Testis (tissue), 2 donors: ENCODE measurements at regions not wholly inside any gene's neighbourhood (a gene's known extent, or its start where the extent isn't known, plus 50 kb on each side); places are given as distances from the start of the nearest gene placed in this dataset.

Source experiments
- POLR2A ChIP-seq: fragments of 450-650 bp; IDR thresholded peaks from one replicate; pipeline ENCODE4 v1.6.1; 2017; ENCODE audit warnings: antibody characterized with exemption, mild to moderate bottlenecking, moderate library complexity
- TF ChIP-seq, protein P1 (sequence below), 3 experiments: fragments of 450-650 bp in 2 of 3; fragments of 200-600 bp in 1 of 3; sonication (generic) in 1 of 3; IDR thresholded peaks; one replicate each; pipeline ENCODE4 v1.5.1; 2016 to 2019; ENCODE audit warnings: antibody characterized with exemption in 3 of 3, mild to moderate bottlenecking in 2 of 3, moderate library complexity in 1 of 3

DNA sequence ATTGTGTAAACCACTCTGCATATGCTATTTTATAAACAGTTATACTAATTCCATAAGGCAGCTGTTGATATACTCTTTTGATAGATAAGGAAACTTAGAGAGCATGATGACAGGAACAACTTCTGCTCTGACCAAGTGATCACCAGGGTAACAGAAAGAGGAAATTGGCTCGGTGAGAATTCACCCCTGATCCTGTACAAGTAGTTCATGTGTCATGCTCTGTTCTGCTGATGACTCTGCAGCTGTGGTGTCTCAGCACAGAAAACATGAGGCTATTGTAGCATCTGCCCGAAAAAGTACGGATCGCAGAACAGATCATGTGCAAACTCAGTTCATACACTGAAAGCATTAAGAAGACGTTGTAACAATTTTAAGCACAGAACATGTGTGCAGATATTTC lies 345.0 kb downstream of the LRIG3 start:
- TF ChIP-seq, protein P1, sequence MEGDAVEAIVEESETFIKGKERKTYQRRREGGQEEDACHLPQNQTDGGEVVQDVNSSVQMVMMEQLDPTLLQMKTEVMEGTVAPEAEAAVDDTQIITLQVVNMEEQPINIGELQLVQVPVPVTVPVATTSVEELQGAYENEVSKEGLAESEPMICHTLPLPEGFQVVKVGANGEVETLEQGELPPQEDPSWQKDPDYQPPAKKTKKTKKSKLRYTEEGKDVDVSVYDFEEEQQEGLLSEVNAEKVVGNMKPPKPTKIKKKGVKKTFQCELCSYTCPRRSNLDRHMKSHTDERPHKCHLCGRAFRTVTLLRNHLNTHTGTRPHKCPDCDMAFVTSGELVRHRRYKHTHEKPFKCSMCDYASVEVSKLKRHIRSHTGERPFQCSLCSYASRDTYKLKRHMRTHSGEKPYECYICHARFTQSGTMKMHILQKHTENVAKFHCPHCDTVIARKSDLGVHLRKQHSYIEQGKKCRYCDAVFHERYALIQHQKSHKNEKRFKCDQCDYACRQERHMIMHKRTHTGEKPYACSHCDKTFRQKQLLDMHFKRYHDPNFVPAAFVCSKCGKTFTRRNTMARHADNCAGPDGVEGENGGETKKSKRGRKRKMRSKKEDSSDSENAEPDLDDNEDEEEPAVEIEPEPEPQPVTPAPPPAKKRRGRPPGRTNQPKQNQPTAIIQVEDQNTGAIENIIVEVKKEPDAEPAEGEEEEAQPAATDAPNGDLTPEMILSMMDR (IDR thresholded peaks at IDR 0.05) = no peak
- no peak for TF ChIP-seq POLR2A
